ENCODE measurements at regions not wholly inside any gene's neighbourhood (a gene's known extent, or its start where the extent isn't known, plus 50 kb on each side); places are given as distances from the start of the nearest gene placed in this dataset.

DNA sequence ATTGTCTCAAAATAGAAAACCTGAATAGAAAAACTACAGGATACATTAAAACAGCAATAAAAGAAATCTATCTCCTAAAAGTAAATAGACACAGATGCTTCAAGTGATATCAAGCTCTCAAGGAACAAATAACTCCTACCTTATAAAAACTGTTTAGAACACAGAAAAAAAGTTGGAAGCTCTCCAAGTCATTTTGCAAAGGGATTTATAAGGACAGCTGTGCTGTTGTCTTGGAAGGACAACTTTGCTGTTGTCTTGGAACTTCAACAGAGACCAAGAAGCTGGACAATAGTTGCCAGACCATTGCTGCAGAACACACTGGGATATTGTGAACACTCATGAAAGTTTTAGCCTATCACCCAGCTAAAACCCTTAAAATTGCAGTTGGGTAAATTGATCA is 780.7 kb downstream of the FLRT2 start:
- TF ChIP-seq, protein P1, sequence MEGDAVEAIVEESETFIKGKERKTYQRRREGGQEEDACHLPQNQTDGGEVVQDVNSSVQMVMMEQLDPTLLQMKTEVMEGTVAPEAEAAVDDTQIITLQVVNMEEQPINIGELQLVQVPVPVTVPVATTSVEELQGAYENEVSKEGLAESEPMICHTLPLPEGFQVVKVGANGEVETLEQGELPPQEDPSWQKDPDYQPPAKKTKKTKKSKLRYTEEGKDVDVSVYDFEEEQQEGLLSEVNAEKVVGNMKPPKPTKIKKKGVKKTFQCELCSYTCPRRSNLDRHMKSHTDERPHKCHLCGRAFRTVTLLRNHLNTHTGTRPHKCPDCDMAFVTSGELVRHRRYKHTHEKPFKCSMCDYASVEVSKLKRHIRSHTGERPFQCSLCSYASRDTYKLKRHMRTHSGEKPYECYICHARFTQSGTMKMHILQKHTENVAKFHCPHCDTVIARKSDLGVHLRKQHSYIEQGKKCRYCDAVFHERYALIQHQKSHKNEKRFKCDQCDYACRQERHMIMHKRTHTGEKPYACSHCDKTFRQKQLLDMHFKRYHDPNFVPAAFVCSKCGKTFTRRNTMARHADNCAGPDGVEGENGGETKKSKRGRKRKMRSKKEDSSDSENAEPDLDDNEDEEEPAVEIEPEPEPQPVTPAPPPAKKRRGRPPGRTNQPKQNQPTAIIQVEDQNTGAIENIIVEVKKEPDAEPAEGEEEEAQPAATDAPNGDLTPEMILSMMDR (IDR thresholded peaks at IDR 0.05), result no peak
- TF ChIP-seq EZH2 (IDR thresholded peaks at IDR 0.05) (no peak), EZH2phosphoT487 (IDR thresholded peaks at IDR 0.05) (no peak)

Data from neural progenitor cell (in vitro differentiated cells).